ENCODE measurements at regions not wholly inside any gene's neighbourhood (a gene's known extent, or its start where the extent isn't known, plus 50 kb on each side); places are given as distances from the start of the nearest gene placed in this dataset.

DNA sequence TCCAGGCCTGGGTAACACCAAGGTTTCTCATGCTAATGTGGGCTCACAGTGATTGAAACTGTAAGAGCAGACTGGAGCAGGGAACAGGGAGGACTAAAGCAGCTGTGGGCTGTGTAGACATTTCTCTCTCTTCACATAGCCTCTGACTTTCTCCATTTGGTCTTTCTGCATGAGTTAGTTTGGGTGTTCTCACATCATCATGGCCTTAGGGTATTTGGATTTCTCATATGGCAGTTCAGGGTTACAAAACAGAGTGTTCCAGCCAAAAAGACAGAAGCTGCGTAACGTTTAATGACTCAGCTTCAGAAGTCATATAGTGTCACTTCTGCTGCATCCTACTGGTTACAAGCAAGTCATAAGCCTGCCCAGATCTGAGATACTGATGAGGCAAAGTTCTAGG lies 52.0 kb upstream of the OSBPL8 start:
- CTCF ChIA-PET = interaction anchor here (1.4 kb wide), 1 partner anchor 10 kb away, joined by 3 read pairs; no protein-coding TSS in a partner anchor

More for the DNA sequence above, 52.0 kb upstream of the OSBPL8 start:
- ATAC-seq (no peak), DNase-seq (ENCODE audit: low read depth, low spot score) (no peak)
- Histone ChIP-seq H3K9ac (ENCODE audit: low read length) (no peak overlapping the region), H3K27ac (ENCODE audit: low read depth, low read length) (no peak overlapping the region), H3K4me2 (ENCODE audit: low read length) (no peak overlapping the region), H3K9me2 (ENCODE audit: insufficient read depth) (no peaks in the 10 kb centered on the region), H3K4me1 (ENCODE audit: control insufficient read depth in 1 of 2, insufficient read depth in 2 of 2, low read length in 2 of 2) (no peaks in the 10 kb centered on the region), H3K36me3 (ENCODE audit: control insufficient read depth in 1 of 2, insufficient read depth in 2 of 2, low read length in 2 of 2) (no peaks in the 10 kb centered on the region), H3K79me2 (ENCODE audit: insufficient read depth, low read length) (no peaks in the 10 kb centered on the region), H3K9me3 (ENCODE audit: control insufficient read depth in 1 of 2, insufficient read depth in 1 of 2, low read depth in 1 of 2, low read length in 2 of 2) (no peaks in the 10 kb centered on the region), H3K4me3 (replicated peaks in 1 of 2; ENCODE audit: low read depth in 1 of 2, low read length in 2 of 2) (no peak overlapping the region), H4K20me1 (ENCODE audit: insufficient read depth) (no peaks in the 10 kb centered on the region), H3K27me3 (ENCODE audit: insufficient read depth, low read length) (no peaks in the 10 kb centered on the region), H2AFZ (ENCODE audit: low read depth, low read length, poor library complexity, severe bottlenecking) (no peak overlapping the region)
- RAD21 ChIA-PET (ENCODE audit: low non-redundant PET in 1 of 2, low total read pairs in 2 of 2, uncharacterized antibody in 2 of 2, unreplicated experiment in 2 of 2) = no interaction called here
- POLR2A ChIA-PET = no interaction called here
- no TSS peak for BruUV-seq (replicated peaks)
- TF ChIP-seq RAD21 (IDR thresholded peaks at IDR 0.05; ENCODE audit: low read depth) (no peak), MAX (IDR thresholded peaks at IDR 0.05) (no peak), POLR2AphosphoS5 (IDR thresholded peaks at IDR 0.05; ENCODE audit: low read depth, low read length) (no peak), ELF1 (IDR thresholded peaks at IDR 0.05; ENCODE audit: borderline replicate concordance, low read depth) (no peak), TCF7L2 (IDR thresholded peaks at IDR 0.05; ENCODE audit: borderline replicate concordance, extremely low read depth, insufficient read depth, insufficient read length) (no peak), CEBPB (IDR thresholded peaks at IDR 0.05; ENCODE audit: low read depth) (no peak), SP1 (IDR thresholded peaks at IDR 0.05; ENCODE audit: low read depth) (no peak), EGR1 (IDR thresholded peaks at IDR 0.05; ENCODE audit: low read depth) (no peak), ZNF274 (IDR thresholded peaks at IDR 0.05; ENCODE audit: low read depth, low read length) (no peak), CBX3 (IDR thresholded peaks at IDR 0.05; ENCODE audit: low read depth) (no peak), JUND (IDR thresholded peaks at IDR 0.05) (no peak), EZH2 (IDR thresholded peaks at IDR 0.05) (no peak), POLR2A (IDR thresholded peaks at IDR 0.05; ENCODE audit: borderline replicate concordance, extremely low read depth, insufficient read depth, insufficient read length) (no peak)
- TF ChIP-seq, protein P1, sequence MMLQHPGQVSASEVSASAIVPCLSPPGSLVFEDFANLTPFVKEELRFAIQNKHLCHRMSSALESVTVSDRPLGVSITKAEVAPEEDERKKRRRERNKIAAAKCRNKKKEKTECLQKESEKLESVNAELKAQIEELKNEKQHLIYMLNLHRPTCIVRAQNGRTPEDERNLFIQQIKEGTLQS (IDR thresholded peaks at IDR 0.05) = no peak
- TF ChIP-seq, protein P2, sequence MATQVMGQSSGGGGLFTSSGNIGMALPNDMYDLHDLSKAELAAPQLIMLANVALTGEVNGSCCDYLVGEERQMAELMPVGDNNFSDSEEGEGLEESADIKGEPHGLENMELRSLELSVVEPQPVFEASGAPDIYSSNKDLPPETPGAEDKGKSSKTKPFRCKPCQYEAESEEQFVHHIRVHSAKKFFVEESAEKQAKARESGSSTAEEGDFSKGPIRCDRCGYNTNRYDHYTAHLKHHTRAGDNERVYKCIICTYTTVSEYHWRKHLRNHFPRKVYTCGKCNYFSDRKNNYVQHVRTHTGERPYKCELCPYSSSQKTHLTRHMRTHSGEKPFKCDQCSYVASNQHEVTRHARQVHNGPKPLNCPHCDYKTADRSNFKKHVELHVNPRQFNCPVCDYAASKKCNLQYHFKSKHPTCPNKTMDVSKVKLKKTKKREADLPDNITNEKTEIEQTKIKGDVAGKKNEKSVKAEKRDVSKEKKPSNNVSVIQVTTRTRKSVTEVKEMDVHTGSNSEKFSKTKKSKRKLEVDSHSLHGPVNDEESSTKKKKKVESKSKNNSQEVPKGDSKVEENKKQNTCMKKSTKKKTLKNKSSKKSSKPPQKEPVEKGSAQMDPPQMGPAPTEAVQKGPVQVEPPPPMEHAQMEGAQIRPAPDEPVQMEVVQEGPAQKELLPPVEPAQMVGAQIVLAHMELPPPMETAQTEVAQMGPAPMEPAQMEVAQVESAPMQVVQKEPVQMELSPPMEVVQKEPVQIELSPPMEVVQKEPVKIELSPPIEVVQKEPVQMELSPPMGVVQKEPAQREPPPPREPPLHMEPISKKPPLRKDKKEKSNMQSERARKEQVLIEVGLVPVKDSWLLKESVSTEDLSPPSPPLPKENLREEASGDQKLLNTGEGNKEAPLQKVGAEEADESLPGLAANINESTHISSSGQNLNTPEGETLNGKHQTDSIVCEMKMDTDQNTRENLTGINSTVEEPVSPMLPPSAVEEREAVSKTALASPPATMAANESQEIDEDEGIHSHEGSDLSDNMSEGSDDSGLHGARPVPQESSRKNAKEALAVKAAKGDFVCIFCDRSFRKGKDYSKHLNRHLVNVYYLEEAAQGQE (IDR thresholded peaks at IDR 0.05; ENCODE audit: low read depth) = no peak
- intact Hi-C loops (cut with micrococcal nuclease) = no loop called here

Data from HCT116 (cell line).